Stimulated activated CD8-positive, alpha-beta memory T cell treated with anti-CD3 and anti-CD28 coated beads, Interleukin-4, amount 100 ng/mL, for 48 hours (primary cell): ENCODE measurements at regions not wholly inside any gene's neighbourhood (a gene's known extent, or its start where the extent isn't known, plus 50 kb on each side); places are given as distances from the start of the nearest gene placed in this dataset.
"Not testable (repeated sequence)": the region's sequence is repeated elsewhere in the genome, so short reads cannot be mapped to it uniquely, and the experiment has no call there.

Experiments used
- DNase-seq: peaks from one replicate; pipeline ENCODE4 v3.0.0-alpha.2; 2020

DNA sequence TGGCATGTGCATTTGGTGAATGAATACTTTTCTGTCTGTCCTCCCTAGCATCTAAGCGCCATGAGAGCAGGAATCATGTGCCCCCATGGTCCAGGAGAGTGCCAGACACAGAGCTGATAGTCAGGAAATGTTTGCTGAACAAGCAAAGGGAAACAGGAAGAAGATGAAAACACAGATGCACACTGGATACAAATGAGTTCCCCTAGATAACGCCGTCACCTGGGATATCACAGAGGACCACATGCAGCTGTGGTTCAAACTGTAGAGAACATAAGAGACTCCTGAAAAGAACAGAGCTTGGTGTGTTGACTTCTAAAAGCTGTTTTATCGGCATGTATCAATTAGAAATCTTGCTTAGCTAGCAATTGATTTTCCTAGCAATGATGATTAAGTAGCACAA is 293.7 kb downstream of the BTBD3 start:
- DNase-seq, result no peak

DNA sequence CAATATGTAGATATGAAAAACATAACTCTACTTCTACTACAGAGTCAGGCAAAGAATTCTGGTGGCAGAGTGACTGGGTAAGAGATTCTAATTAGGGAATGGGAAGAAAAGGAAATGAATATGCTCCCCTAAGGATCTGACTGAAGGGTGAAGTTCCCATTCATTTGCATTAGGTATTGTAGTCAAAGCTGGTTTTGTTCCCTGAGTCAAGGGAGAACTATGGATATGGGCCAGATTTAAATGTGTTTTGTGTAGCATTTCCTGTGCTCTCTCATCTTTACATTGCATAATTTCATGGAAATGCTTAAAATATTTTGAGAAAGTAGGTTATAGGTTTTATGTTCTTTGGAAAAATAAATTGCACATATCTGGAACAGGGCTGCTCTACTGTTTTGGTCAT is 299.7 kb downstream of the BTBD3 start:
- DNase-seq, result no peak

DNA sequence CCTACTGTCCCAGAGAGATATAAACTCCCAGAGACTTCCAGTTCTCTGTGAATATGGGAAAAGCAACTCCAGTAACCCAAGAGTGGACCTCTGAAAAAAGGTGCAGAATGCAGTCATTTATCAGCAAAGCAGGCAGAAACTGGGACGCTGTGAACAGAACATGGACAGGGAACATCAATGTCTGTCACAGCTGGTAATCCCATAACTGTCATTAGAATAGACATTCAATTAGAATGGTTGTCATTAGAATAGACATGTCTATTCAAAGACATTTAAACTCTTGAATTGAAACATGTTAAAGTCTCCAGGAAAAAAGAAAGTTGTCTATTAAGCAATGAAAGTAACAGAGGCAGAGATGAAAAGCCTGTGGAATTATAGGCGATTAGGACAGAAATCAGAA is 302.1 kb downstream of the BTBD3 start:
- DNase-seq, result no peak

DNA sequence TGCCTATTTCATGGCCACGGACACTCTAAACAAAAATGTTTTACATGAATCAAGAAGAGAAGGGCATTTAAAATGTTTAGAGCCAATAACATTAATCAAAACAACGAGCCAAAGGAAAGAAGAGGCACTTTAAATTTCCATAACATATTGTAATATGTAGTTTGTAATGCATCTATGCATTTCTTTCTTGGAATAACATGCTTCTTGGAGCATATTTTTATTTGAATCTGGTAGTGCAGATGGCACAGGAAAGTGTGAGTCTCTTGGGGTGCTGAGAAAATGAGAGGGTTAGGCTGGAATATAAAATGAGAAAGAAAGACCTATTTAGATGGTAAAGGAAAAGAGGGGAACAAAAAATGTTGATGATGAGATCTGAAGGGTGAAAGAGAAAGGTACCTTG is 305.4 kb downstream of the BTBD3 start:
- no peak for DNase-seq

DNA sequence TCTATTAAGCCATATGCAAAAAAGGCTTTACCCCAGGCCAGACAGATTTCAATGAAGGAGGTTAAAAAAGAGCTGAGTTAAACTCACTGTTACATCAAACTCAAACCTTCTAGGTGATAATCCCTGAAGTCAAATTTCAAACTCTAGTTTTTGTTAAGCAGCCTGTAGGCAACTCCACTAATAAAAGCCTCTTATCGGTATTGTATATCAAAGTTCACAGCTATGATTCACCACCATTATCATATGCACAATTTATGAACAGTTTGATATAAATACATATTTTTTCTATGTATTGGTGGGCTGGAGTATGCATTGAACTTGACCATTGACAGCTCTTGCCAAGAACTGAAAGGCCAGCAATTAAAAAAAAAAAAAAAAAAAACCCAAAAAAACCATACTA is 308.2 kb downstream of the BTBD3 start:
- DNase-seq, result no peak

DNA sequence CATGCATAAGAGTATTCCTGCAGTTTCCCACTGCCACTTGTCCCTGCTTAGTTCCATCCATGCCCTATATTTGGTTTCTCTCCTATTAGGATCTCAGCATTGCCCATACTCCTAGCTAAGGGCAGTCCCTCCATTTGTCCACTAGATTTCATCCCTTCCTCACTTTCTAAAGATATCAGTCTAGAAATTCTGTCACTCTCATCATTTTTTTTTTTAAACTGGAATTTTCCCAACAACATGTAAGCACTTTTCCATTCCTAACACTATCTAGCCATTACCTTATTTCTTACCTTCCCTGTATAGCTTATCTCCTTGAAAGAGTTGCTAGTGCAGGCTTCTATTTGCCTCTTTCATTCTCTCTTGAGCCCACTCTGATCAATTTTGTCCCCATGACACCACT is 312.2 kb downstream of the BTBD3 start:
- no peak for DNase-seq

DNA sequence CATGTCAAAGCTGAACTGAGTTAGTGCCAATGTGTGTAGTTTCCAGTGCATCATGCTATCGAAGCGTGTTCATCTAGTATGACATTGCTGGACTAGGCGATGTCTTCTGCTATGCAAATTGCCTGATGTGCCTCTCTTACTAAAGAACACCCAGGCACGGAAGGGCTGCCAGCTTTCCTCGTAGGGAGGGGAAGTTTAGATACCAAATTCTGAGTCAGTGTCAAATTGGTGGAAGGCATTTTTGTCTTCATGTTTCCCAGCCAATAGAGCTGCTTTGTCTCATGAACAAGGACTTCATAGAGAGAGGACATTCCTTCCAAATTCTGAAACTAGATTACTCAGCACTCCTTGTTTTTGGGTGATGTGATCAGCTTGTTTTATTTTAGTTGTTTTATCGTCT is 320.1 kb downstream of the BTBD3 start:
- DNase-seq, result no peak

DNA sequence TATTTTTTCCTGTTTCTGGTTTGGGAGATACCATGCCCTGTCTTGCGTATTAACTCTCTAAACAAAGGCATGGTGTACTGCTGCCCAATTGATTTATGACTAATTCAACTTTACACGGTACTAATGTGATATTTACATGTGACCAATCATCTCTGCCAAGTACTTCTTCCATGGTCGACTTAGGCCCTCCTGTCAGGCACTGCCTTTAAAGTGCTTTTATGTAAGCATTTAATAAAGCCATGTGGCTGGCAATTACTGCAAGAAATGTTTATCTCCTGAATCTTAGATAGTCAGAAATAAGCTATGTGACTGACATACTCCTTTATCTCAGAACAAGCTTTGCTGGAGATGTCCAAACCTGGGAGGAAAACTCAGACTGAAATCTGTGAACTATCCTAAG is 323.4 kb downstream of the BTBD3 start:
- DNase-seq, result no peak

DNA sequence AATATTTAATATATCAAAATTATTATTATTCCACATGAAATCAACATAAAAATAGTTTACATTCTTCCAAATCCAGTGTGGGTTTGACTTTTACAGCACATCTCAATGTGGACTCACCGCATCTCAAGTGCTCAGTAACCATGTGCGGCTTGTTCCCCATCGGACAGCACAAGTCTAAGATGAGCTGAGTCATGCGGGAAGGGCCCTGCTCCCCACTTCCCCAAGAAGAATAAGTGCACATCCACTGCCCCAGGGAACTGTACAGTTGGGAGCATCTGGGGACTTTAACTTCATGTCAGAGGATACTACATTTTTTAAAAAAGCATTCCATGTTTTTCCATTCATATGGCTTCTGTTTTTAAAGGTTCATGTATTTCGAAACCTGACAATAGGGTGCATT is 325.6 kb downstream of the BTBD3 start:
- DNase-seq, result no peak

DNA sequence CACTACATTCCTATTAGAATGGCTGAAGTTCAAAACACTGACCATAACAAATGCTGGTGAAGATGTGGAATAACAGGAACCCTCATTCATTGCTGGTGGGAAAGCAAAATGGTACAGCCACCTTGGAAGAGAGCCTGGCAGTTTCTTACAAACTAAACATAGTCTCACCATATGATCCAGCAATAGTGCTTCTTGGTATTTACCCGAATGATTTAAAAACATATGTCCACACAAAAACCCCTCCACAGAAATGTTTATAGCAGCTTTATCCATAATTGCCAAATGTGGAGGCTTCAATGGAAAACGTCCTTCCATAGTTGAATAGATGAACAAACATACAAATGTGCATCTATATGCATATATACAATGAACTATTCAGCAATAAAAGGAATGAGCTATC is 330.8 kb downstream of the BTBD3 start:
- no peak for DNase-seq

DNA sequence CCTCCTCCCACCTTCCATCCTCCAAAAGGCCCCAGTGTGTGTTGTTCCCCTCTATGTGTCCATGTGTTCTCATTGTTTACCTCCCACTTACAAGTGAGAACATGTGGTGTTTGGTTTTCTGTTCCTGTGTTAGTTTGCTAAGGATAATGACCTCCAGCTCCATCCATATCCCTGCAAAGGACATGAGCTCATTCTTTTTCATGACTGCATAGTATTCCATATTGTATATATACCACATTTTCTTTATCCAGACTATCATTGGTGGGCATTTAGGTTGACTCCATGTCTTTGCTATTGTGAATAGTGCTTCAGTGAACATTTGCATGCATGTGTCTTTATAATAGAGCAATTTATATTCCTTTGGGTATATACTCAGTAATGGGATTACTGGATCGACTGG is 333.0 kb downstream of the BTBD3 start:
- DNase-seq, result not testable (repeated sequence)

DNA sequence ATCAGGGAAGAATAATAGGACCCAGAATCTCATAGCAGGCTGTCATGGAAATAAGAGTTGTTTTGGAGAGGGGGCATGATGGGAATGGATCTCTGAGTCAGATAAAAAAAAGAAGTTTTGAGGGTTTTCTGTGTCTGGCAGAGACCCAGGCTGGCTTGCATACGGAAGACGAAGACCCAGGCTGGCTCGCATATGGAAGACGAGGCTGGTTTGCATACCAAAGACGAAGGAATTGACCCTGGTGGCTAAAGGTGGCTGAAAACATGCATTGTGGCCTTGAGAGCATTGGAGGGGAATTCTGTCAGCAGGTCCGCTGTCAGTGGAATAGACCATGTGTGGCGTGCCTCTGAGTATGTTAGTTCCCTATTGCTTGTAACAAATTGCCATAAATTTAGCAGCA is 335.1 kb downstream of the BTBD3 start:
- no peak for DNase-seq

DNA sequence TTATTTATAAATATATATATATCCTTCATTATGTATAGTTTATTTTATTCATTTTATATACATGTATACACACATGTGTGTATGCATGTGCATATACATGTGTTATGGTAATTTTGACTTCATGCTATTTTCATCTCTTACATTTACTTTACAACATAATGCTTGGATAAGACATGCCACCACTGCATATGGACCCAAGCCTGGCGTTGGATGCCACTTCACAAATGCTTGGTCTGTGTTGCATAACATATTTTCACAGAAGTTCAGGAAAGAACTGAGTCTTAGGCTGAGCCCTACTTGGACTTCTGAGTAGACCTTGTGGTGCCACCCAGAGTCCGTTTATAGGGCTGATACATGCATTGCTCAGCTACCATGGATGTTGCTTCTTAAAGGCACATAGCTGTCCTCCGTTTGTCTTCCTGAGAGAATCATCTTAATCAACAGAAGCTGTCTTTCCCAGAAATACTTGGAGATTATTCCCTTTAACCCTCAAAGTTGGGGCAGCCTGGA is 337.8 kb downstream of the BTBD3 start:
- no peak for DNase-seq

DNA sequence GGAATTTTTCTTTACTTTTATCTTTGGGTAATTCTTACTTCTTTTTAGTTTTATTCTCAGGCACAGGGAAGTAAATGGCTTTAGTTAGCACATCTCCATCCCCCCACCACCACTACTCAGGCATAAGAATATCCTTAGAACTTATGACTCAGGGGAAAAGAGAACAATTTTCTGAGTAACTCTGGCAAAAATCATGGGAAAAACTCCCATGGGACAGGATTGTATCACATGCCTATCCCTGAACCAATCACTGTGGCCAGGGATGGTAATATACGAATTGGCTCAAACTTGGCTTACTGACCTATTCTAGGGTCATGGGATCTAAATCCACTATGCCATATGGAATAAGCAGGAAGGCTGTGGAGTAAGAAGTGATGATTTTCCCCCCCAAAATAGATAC is 339.1 kb downstream of the BTBD3 start:
- no peak for DNase-seq

DNA sequence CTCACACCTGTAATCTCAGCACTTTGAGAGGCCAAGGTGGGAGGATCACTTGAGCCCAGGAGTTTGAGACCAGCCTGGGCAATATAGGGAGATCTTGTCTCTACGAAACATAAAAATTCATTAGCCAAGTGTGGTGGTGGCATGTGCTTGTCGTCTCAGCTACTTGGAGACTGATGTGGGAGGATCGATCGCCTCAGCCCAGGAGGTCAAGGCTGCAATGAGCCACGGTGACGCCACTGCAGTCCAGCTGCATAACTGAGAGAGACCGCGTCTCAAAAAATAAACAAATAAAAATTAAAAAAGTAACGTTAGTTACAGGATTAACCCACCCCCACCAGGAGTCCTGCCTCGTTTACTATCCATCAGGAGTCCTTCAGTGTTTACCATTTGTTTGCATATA is 345.1 kb downstream of the BTBD3 start:
- DNase-seq, result no peak

DNA sequence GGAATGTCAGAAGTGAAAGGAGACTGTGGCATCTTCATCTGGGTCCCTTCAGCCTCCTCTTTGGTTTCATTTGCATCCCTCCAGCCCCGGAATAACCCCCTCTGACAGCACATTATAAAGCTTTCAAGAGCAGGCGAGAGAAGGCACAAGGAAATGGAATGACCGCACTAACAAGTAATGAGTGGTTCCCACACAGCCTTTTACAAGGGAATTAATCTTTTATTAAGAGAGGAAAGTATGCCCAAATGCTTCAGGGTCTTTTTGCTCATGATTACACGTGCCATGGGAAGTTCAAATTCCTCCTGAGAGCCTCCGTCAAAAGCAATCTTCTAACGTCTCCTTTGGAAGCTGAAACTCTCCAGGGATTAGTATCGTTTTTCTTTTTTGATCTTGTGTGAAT is 347.0 kb downstream of the BTBD3 start:
- no peak for DNase-seq

DNA sequence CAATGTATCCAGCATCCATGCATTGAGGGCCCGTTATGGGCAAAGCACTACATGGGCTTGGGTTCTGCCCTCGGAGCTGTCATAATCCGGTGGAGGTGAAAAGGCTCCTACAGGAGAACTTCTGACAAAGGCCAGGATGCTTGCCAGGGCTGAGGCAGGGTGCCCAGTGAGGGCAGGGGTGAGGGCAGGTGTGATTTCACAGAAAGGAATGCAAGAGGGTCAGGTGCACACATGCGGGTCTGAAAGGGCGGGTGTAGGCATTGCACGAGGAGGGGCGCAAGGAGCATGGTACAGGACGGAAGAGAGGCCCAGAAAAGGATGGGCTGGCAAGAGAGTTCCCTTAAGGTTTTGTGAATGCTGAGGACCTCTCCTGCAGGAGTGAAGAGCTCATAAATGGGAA is 348.0 kb downstream of the BTBD3 start:
- DNase-seq, result no peak

DNA sequence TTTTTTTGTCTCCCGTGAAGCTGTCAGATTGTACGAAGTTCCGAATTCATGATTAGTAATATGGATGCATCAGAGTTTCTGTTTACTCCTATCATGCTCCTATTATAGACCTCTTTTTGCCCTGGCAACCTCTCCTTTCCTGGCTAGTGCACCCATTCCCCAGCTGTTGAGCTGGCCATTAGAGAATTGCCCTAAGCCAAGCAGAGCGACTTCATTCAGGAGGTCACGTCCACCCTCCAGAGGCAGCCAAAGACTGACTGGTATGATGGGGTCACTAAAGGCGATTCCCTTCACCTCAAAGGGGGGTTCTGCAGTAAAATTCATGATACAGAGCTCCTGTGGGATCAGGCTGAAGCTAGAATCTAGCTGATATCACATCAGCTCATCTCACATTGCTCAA is 351.9 kb downstream of the BTBD3 start:
- DNase-seq, result no peak

DNA sequence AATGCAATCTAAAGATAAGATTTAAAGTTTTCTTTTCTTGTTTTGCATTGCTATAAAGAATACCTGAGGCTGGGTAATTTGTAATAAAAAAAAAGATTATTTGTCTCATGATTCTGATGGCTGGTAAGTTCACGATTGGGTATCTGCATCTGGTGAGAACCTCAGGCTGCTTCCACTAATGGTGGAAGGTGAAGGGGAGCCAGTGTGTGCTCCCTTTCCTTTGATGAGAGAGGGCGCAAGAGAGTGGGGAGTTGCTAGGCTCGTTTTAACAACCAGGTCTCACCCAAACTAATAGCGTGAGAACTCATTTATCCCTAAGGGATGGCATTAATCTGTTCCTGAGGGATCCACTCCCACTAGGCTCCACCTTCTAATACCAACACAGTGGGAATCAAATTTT is 353.2 kb downstream of the BTBD3 start:
- DNase-seq, result no peak

DNA sequence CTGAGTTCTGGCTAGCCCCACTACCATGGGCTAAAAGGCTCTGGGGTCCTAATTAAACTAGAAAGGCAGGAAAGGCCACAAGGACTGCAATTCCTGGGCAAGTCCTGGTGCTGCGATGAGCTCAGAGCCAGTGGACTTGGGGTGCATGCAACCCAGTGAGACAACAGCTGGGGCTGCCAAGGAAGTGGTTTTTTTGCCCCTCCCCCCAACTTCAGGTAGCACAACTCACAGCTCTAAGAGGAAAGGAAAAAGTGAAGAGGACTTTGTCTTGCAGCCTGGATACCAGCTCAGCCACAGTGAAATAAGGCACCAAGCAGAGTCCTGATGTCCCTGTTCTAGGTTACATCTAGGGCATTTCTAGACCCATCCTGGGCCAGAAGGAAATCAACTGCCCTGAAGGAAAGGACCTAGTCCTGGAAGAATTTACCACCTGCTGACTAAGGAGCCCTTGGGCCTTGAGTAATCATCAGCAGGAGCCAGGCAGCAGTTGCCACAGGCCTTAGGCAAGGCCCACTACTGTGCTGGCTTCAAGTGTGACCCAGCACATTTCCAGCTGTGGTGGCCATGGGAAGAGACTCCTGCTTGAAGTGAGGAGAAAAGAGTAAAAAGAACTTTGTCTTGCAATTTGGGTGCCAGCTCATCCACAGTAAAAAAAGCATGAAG is 358.4 kb downstream of the BTBD3 start:
- DNase-seq, result no peak

DNA sequence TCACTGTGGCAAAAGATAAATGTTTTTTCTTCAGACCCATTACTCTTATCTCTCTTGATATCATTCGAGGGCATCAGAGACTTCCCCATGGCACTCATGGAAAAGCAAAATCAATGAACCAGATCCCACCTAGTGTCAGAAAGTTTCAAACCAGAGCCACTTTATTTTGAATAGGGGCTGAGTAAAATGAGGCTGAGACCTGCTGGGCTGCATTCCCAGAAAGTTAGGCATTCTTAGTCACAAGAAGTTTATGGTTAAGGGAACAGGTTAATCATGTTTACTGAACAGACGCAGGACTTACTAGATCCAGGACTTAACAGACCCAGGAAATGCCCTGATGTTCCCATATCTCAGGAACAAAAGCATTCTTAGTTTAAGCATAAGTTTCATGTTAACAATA is 369.9 kb downstream of the BTBD3 start:
- DNase-seq, result no peak

DNA sequence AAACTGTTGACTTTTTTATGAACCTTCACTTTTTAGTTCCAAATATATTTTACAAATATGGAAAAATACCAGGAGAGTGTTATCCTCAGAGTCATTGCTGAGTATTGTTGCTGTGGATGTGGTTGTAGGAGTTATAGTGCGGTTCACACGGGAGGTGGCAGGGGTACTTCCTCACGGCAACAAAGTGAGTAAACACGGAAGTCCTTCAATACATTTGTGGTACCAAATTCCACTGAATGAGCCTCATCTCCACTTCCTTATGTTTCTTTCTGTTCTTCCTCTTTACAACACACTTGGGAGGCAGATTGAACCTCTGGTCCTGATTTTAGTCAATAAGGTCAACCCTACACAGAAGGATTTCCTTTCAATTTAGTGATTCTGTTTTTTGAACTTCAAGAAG is 371.8 kb downstream of the BTBD3 start:
- DNase-seq, result no peak

DNA sequence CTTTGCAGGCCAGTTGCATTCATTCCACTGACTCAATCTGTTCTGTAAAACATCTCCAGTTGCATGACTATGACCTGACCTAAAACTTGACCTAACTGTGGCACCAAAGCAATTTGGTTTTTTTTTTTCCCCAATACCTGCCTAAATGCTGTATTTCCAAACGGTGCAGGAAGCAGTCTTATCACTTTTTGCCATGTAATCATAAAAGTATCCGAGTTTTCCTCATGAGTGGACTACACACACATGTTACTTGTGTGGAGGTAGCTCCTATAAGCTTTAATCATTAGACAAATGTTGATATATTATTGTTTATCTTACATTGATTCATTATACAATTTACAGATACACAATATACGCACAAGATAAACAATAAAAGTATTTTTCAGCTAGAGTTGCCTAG is 373.7 kb downstream of the BTBD3 start:
- no peak for DNase-seq

DNA sequence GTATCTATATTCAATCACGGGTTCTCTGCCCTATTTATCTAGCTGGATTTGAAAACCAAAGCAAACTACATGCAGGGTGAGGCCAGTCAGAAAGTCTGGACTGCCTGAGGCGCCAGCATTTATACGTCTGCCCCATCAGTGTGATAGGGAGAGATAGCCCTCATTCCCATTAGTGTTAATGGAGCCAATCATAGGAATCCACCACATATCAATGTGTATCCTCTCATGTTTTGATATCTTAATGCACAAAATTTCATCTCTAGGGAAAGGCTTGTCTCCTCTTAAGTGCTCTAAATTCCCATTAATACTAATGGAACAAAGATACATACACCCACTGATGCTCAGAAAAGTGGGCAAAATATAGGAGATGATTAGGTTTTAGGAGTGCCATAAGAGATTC is 376.2 kb downstream of the BTBD3 start:
- DNase-seq, result no peak

DNA sequence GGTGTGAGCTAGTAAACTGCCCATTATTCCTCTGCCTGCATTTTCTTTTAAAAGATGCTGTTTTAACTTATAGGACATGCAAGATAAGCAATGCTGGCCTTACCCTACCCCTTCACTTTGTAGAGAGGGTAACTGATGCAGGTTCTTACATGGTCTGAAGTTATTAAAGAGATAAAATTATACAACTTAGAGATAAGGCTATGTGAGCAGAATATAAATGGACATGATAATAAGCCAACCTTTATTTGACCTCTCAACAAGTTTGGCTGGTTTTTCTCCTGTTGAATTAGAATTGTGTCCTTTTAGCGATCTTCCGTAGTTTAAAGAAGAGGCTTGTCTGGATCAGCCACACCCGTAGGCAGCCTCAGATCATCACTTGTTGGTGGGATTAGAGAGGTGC is 377.0 kb downstream of the BTBD3 start:
- DNase-seq, result no peak
